GM21786 (cell line): ENCODE measurements at regions not wholly inside any gene's neighbourhood (a gene's known extent, or its start where the extent isn't known, plus 50 kb on each side); places are given as distances from the start of the nearest gene placed in this dataset.

Source experiments
- ATAC-seq: cut with Tn5 transposase; IDR thresholded peaks from one replicate; pipeline ENCODE4 v1.9.1; 2021; ENCODE audit not compliant: unreplicated experiment

DNA sequence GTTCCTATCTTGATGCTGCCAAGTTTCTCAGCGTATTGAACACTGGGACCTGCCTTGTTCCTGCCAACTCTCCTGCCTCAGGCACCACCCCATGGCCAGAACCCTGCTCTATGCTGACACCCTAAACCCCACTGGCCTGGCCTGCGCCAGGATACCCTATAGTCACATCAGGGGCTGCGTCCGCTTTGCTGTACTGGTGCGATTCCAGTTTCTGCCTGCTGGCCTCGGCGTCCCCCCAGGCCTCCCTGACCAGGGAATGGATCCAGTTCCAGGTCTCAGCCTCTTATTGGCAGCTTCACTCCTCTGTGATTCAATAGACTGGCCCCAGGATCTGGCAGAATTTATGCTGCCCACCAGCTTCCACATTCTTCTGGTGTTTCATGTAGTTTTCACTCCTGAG lies 55.0 kb downstream of the GPR6 start:
- no peak for ATAC-seq

DNA sequence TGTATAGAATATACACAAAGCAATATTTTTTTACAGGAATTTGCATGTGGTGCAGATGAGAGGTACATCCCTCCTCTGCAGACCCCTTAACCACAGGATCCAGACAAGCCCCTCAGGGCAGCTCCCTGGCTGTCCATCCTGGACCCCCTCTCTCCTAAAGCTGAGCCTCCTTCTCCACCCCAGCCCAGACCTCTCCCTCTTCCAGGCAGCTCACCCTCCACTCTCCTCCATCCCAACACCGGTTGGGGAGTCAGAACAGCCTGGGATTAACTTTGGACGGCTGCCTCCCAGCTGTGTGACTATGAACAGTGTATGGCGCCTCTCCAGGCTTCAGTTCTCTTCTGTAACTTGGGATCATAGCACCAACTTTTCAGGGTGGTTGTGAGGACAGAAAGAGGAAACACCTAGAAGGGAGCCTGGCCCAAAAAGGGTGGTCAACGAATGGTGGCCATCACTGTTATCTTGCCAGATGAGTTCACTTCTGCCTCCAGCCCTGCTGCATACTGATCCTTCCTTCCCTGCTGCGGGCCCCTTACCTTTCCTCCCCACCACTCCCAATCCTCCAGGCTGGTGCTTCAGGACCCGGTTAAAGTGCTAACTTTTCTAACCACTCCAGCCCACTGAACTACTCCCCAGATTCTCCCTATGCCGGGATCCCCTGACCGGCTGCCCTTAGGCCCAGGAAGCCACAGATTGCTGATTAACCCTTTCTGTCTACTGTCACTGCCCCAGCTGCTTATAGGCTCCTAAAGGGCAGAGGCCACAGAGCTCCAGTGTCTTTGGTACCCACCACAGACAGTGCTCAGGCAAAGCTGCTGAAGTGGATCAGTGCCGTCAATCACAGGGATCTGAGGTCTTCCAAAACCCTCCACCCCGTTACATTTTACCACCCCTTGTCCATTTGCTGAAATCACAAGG lies 55.9 kb downstream of the GPR6 start:
- ATAC-seq, result no peak

- ATAC-seq, result no peak
Measured at GRCh38 chr6:110034667-110035036, 56.5 kb downstream of the GPR6 start.

GRCh38 chr6:110035321-110035720 lies 57.2 kb downstream of the GPR6 start:
- no peak for ATAC-seq

GRCh38 chr6:110036408-110037302 lies 58.5 kb downstream of the GPR6 start:
- no peak for ATAC-seq

GRCh38 chr6:110037726-110038295 lies 59.7 kb downstream of the GPR6 start:
- ATAC-seq, result no peak

GRCh38 chr6:110039364-110039980 lies 61.4 kb downstream of the GPR6 start:
- peak; percentile 86 for ATAC-seq

DNA sequence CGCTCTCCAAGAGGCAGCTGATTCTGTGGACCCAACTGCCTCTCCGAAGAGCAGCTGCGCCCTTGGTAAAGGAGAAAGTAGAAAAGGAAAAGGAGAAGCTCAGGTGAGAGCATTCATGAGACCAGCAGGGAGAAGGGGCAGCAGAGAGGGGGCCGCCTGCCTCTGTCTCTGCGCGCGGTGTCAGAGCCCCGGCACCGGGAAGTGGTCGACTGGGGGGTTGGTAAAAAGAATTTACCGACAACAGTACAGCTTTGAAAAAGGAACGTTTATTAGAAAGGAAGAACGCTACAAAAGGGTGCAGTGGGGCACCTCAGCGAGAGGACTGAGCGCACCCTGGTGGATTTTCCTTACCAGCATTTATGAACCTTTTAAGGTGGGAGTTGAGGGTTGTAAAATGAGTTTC lies 61.9 kb downstream of the GPR6 start:
- ATAC-seq, result peak; percentile 37

DNA sequence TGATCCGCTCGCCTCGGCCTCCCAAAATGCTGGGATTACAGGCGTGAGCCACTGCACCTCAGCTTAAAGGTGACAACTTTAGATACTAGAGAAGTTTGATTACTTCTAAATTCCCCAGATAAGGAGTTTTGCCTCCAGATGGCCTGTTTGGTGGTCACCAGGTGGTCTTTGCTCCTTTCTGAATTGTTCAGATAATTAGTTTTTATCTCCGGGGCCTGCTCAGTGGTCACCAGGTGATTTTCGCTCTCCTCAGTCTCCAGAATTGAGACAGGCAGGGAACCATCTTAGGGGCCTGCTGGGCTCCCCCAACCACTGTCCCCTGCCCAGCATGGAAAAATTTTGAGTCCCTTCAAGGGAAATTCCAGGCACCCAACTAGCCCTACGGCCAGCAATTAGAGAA lies 62.6 kb downstream of the GPR6 start:
- no peak for ATAC-seq

GRCh38 chr6:110041126-110041525 lies 63.0 kb downstream of the GPR6 start:
- ATAC-seq, result no peak

GRCh38 chr6:110041830-110042229 lies 63.7 kb downstream of the GPR6 start:
- ATAC-seq, result no peak

DNA sequence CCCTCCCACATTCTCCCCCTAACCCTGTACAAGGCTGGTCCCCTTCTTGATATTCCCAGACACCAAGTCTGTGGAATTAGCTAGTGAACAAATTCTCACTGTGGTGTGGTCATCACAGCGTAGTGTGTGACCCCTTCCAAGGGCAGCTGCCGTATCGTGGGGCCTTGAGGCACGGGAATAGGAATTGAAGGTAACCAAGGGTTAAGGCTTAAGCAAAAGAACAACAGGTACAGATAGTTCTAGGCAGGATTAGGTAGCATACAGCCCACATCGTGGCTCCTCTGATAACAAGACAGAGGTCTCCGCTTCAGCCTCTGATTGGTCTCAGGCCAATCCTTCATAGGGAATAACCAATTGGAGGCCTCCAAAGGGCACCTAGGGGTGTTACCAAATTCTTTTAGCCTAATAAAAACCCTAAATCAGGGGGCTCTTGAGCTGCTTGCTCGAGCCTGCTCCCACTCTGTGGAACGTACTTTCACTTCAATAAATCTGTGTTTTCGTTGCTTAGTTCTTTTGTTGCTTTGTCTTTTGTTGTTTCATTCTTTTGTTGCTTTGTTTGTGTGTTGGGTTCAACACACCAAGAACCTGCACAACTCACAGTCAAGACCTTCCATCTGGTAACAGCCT lies 64.7 kb downstream of the GPR6 start:
- ATAC-seq, result no peak

- ATAC-seq, result no peak
Measured at GRCh38 chr6:110043366-110043994, 65.4 kb downstream of the GPR6 start.

- no peak for ATAC-seq
Measured at GRCh38 chr6:110044096-110044495, 66.0 kb downstream of the GPR6 start.

DNA sequence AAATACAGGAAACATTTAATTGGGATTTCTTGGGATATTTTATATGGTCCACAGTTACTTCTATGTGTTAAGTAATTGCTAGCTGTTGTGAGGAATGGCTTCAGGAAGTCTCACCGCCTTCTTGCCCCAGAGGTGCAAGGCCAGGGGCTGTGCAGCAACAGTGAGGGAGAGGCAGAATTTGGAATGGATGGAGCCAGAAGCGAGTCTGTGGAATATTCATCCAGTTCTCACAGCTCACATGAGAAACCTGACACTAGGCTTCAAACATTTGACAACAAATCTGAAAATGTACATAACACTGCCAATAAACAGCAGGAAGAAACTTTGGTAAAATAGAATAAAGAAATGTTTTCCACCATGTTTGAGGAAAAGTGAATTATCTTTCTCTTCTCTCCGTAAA lies 66.5 kb downstream of the GPR6 start:
- ATAC-seq, result no peak

- no peak for ATAC-seq
Measured at GRCh38 chr6:110048221-110048875, 70.2 kb downstream of the GPR6 start.

- ATAC-seq, result no peak
Measured at GRCh38 chr6:110049696-110050439, 71.8 kb downstream of the GPR6 start.
